DND-41 (cell line): ENCODE measurements at regions not wholly inside any gene's neighbourhood (a gene's known extent, or its start where the extent isn't known, plus 50 kb on each side); places are given as distances from the start of the nearest gene placed in this dataset.

Experiments used
- ATAC-seq: fragments of 200-7000 bp; cut with Tn5 transposase; 3 replicates; pipeline ENCODE4 v1.9.1; 2021; ENCODE audit warnings: low read depth; ENCODE audit not compliant: insufficient read depth
- DNase-seq: peaks from one replicate; pipeline ENCODE4 v3.0.0-alpha.2; 2020
- H2AFZ ChIP-seq: 2 replicates; pipeline ENCODE4 v1.6.0; 2012; ENCODE audit warnings: low read depth, low read length
- H3K27ac ChIP-seq: 2 replicates; pipeline ENCODE4 v1.5.1; 2012; ENCODE audit warnings: low read length, inconsistent platforms
- H3K27me3 ChIP-seq: fragments of 200-600 bp; sonication (generic); 2 replicates; pipeline ENCODE4 v1.6.0; 2012; ENCODE audit warnings: low read length, mild to moderate bottlenecking, inconsistent platforms; ENCODE audit not compliant: insufficient read depth, poor library complexity
- H3K36me3 ChIP-seq: 2 replicates; pipeline ENCODE4 v1.5.1; 2012; ENCODE audit warnings: low read length, inconsistent platforms; ENCODE audit not compliant: insufficient read depth
- H3K4me1 ChIP-seq: 2 replicates; pipeline ENCODE4 v1.5.1; 2012; ENCODE audit warnings: mild to moderate bottlenecking, low read length; ENCODE audit not compliant: insufficient read depth
- H3K4me2 ChIP-seq: 2 replicates; pipeline ENCODE4 v1.6.0; 2012; ENCODE audit warnings: mild to moderate bottlenecking, moderate library complexity, low read length, inconsistent platforms; ENCODE audit not compliant: insufficient read depth
- H3K4me3 ChIP-seq, 2 experiments: fragments of 200-600 bp in 1 of 2; shearing (Covaris generic) in 1 of 2; 2 replicates each; pipeline ENCODE4 v1.5.1; 2012 to 2016; ENCODE audit warnings: inconsistent platforms in 2 of 2, low read length in 2 of 2, mild to moderate bottlenecking in 2 of 2, low read depth in 1 of 2, moderate library complexity in 1 of 2
- H3K79me2 ChIP-seq: 2 replicates; pipeline ENCODE4 v1.6.0; 2012; ENCODE audit warnings: low read length, inconsistent platforms; ENCODE audit not compliant: insufficient read depth
- H3K9ac ChIP-seq: 2 replicates; pipeline ENCODE4 v1.6.0; 2012; ENCODE audit warnings: low read depth, mild to moderate bottlenecking, inconsistent platforms, low read length, moderate library complexity
- H3K9me3 ChIP-seq: 2 replicates; pipeline ENCODE4 v1.5.1; 2012; ENCODE audit warnings: low read length, moderate library complexity, mild to moderate bottlenecking, inconsistent platforms; ENCODE audit not compliant: insufficient read depth, severe bottlenecking
- H4K20me1 ChIP-seq: 2 replicates; pipeline ENCODE4 v1.6.0; 2012; ENCODE audit warnings: low read length; ENCODE audit not compliant: insufficient read depth
- EZH2 ChIP-seq: IDR thresholded peaks from 3 replicates; pipeline ENCODE4 v1.6.1; 2012; ENCODE audit warnings: borderline replicate concordance, low read depth, mild to moderate bottlenecking, moderate library complexity, low read length, inconsistent platforms; ENCODE audit not compliant: severe bottlenecking
- TF ChIP-seq, protein P1 (sequence below): IDR thresholded peaks from 2 replicates; pipeline ENCODE4 v1.5.1; 2012; ENCODE audit warnings: borderline replicate concordance, low read length, moderate library complexity, mild to moderate bottlenecking; ENCODE audit not compliant: poor library complexity, severe bottlenecking; ENCODE audit errors: extremely low read depth

- ATAC-seq (no peak), DNase-seq (no peak)
- no peaks in the 10 kb centered on the region for H3K36me3 ChIP-seq
- H3K4me1 ChIP-seq = no peaks in the 10 kb centered on the region
- no peak overlapping the region for H3K9ac ChIP-seq
- no peaks in the 10 kb centered on the region for H3K9me3 ChIP-seq
- no peak overlapping the region for H2AFZ ChIP-seq
- no peak overlapping the region for H3K4me2 ChIP-seq
- H3K4me3 ChIP-seq = no peak overlapping the region
- no peak overlapping the region for H3K27ac ChIP-seq
- H4K20me1 ChIP-seq = no peaks in the 10 kb centered on the region
- H3K79me2 ChIP-seq = no peaks in the 10 kb centered on the region
- no peaks in the 10 kb centered on the region for H3K27me3 ChIP-seq
- TF ChIP-seq EZH2 = no peak
- TF ChIP-seq, protein P1, sequence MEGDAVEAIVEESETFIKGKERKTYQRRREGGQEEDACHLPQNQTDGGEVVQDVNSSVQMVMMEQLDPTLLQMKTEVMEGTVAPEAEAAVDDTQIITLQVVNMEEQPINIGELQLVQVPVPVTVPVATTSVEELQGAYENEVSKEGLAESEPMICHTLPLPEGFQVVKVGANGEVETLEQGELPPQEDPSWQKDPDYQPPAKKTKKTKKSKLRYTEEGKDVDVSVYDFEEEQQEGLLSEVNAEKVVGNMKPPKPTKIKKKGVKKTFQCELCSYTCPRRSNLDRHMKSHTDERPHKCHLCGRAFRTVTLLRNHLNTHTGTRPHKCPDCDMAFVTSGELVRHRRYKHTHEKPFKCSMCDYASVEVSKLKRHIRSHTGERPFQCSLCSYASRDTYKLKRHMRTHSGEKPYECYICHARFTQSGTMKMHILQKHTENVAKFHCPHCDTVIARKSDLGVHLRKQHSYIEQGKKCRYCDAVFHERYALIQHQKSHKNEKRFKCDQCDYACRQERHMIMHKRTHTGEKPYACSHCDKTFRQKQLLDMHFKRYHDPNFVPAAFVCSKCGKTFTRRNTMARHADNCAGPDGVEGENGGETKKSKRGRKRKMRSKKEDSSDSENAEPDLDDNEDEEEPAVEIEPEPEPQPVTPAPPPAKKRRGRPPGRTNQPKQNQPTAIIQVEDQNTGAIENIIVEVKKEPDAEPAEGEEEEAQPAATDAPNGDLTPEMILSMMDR = no peak
These were observed 1127.7 kb downstream of the REEP3 start for GRCh38 chr10:64648915-64649314.

DNA sequence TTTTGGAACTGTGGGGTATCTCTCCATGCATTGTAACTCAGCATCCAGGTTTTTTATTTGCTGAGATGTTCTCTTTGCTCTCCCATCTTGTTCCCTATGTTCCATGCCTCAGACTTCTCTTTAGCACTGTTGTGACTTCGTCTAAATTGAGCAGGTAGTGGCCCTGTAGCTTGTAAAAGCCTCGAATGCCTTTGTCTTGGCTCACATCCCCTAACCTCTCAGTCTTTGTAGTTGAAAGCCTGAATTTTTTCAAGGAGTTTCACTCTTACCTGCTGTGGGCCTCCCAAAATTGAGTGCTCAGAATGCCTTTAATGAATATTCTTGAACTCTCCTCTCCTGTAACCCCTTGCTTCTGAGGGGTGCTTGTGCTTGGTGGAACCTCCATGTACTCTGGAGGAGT is 1137.3 kb downstream of the REEP3 start:
- Histone ChIP-seq H3K4me2 (no peak overlapping the region), H3K9ac (no peak overlapping the region), H4K20me1 (no peaks in the 10 kb centered on the region), H3K4me1 (no peaks in the 10 kb centered on the region), H3K9me3 (no peaks in the 10 kb centered on the region), H3K27ac (no peak overlapping the region), H2AFZ (no peak overlapping the region), H3K4me3 (no peak overlapping the region), H3K27me3 (no peaks in the 10 kb centered on the region), H3K36me3 (no peaks in the 10 kb centered on the region), H3K79me2 (no peaks in the 10 kb centered on the region)
- no peak for DNase-seq
- ATAC-seq = no peak
- TF ChIP-seq EZH2 = no peak
- TF ChIP-seq, protein P1 = no peak

DNA sequence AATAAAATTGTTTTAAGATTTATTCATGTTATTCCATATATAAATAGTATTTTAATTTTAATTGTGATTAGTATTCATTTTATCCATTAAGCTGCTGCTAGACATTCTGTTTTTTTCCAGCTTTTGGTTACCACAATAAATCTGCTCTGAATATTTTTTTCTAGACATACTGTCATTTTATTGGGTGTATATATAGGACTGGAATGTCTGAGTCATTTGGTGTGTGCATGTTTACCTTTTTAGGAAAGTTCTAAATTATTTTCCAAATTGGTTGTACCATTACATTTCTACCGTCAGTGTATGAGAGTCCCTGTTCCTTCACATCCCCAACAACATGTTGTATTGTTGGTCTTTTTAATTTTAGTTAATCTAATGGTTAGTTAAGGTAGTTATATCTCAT is 1138.1 kb downstream of the REEP3 start:
- Histone ChIP-seq H3K27ac (no peak overlapping the region), H3K9ac (no peak overlapping the region), H3K79me2 (no peaks in the 10 kb centered on the region), H3K4me2 (no peak overlapping the region), H3K9me3 (no peaks in the 10 kb centered on the region), H3K36me3 (no peaks in the 10 kb centered on the region), H3K4me3 (no peak overlapping the region), H3K4me1 (no peaks in the 10 kb centered on the region), H4K20me1 (no peaks in the 10 kb centered on the region), H2AFZ (no peak overlapping the region), H3K27me3 (no peaks in the 10 kb centered on the region)
- TF ChIP-seq, protein P1 = no peak
- TF ChIP-seq EZH2 = no peak
- ATAC-seq (no peak), DNase-seq (no peak)

DNA sequence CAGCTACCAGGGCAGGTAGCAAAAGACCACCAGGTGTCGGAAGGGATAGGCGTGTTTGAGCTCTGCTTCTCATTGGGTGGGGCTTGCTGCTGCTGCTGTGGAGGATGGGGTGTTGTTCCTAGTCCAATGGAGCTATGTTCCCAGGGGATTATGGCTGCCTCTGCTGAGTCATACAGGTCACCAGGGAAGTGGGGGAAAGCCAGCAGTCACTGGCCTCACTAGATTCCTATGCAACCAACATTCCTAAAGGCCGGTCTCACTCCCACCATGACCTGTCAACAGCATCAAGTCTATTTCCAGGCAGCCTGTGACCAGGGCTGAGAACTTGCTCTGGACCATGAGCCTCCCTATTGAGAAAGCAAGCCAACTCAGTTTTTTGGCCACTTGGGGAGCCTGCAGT is 1160.8 kb downstream of the REEP3 start:
- H3K27ac ChIP-seq = no peak overlapping the region

More for the DNA sequence above, 1160.8 kb downstream of the REEP3 start:
- no peak for TF ChIP-seq EZH2
- TF ChIP-seq, protein P1 = no peak
- H3K79me2 ChIP-seq = no peaks in the 10 kb centered on the region
- H3K4me1 ChIP-seq = no peaks in the 10 kb centered on the region
- no peak overlapping the region for H3K4me2 ChIP-seq
- no peaks in the 10 kb centered on the region for H4K20me1 ChIP-seq
- DNase-seq = no peak
- H3K9me3 ChIP-seq = no peaks in the 10 kb centered on the region
- no peak for ATAC-seq
- H3K9ac ChIP-seq = no peak overlapping the region
- no peaks in the 10 kb centered on the region for H3K36me3 ChIP-seq
- no peaks in the 10 kb centered on the region for H3K27me3 ChIP-seq
- H2AFZ ChIP-seq = no peak overlapping the region
- H3K4me3 ChIP-seq = no peak overlapping the region
